SIG-M5 treated with dmso at 0.1 percent for 504 hours (cell line): ENCODE measurements at regions not wholly inside any gene's neighbourhood (a gene's known extent, or its start where the extent isn't known, plus 50 kb on each side); places are given as distances from the start of the nearest gene placed in this dataset.
"Not testable (repeated sequence)": the region's sequence is repeated elsewhere in the genome, so short reads cannot be mapped to it uniquely, and the experiment has no call there.

ENCODE experiments used
- DNase-seq: peaks from one replicate; lab custom pipeline; 2025; ENCODE audit not compliant: unreplicated experiment; lab: John Stamatoyannopoulos, UW

- DNase-seq = no peak
Measured at GRCh38 chr11:128171506-128171905, 415.9 kb downstream of the ETS1 start.

GRCh38 chr11:128165572-128165971, 421.8 kb downstream of the ETS1 start:
- no peak for DNase-seq

- DNase-seq = no peak
Measured at GRCh38 chr11:128164080-128164741, 423.1 kb downstream of the ETS1 start.

GRCh38 chr11:128161994-128162393, 425.4 kb downstream of the ETS1 start:
- DNase-seq = no peak

GRCh38 chr11:128161436-128161835, 425.9 kb downstream of the ETS1 start:
- DNase-seq = no peak

GRCh38 chr11:128158860-128159259, 428.5 kb downstream of the ETS1 start:
- DNase-seq = no peak

GRCh38 chr11:128157423-128158298, 429.7 kb downstream of the ETS1 start:
- peak; percentile 59 for DNase-seq

- DNase-seq = no peak
Measured at GRCh38 chr11:128156486-128156885, 430.9 kb downstream of the ETS1 start.

GRCh38 chr11:128155590-128155989, 431.8 kb downstream of the ETS1 start:
- DNase-seq = no peak

- no peak for DNase-seq
Measured at GRCh38 chr11:128153697-128154048, 433.7 kb downstream of the ETS1 start.

- DNase-seq = no peak
Measured at GRCh38 chr11:128152796-128153696, 434.3 kb downstream of the ETS1 start.

- no peak for DNase-seq
Measured at GRCh38 chr11:128151780-128152179, 435.6 kb downstream of the ETS1 start.

- no peak for DNase-seq
Measured at GRCh38 chr11:128151338-128151737, 436.0 kb downstream of the ETS1 start.

GRCh38 chr11:128148208-128148607, 439.1 kb downstream of the ETS1 start:
- DNase-seq = no peak

- DNase-seq = no peak
Measured at GRCh38 chr11:128146926-128147605, 440.3 kb downstream of the ETS1 start.

GRCh38 chr11:128140293-128140692, 447.1 kb downstream of the ETS1 start:
- DNase-seq = not testable (repeated sequence)

- no peak for DNase-seq
Measured at GRCh38 chr11:128135451-128135850, 451.9 kb downstream of the ETS1 start.

- DNase-seq = no peak
Measured at GRCh38 chr11:128133501-128133900, 453.9 kb downstream of the ETS1 start.

GRCh38 chr11:128130052-128130451, 457.3 kb downstream of the ETS1 start:
- no peak for DNase-seq

GRCh38 chr11:128125723-128126122, 461.6 kb downstream of the ETS1 start:
- DNase-seq = no peak

- DNase-seq = no peak
Measured at GRCh38 chr11:128116885-128117284, 470.5 kb downstream of the ETS1 start.
